ENCODE measurements at regions not wholly inside any gene's neighbourhood (a gene's known extent, or its start where the extent isn't known, plus 50 kb on each side); places are given as distances from the start of the nearest gene placed in this dataset.
A peak's percentile ranks its signal among the peaks of the same experiment; 100 is the strongest.

DNA sequence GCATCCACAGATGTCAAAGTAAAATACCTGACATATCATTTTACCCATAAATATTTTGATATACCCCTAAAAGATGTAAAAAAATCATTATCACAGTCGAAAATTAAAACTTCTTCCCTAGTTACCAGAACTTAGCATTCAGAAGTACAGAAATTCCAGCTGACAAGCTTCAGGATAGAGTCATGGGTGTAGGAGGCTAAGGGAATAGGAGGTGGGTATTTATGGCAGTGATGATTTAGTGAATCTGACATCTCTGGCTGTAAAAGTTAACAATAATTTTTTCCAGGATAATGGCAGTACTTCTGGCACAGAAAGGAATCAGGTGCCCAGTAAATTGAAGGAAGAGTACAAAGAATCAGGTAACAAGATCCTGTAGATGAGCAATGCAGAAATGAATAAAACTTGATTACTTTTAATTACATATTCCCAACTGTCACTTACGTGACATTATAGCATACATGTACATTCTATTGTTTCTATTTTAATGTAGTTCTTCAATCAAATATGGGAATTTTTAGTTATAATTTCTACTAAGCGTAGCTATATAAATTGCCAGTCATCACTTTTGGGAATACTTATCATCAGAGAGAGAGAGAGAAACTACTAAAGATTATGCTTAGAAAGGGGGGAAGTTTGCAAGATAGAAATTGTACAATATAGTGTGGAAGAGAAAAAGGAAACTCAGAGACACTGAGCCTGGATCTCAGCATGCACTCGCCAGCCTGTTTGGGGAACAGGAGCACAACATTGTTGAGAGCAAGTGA lies 143.4 kb downstream of the TMEM144 start (continued):
- TF ChIP-seq C11orf30 (IDR thresholded peaks at IDR 0.05; ENCODE audit: low read depth) (peak; percentile 59), TBP (optimal IDR thresholded peaks at IDR 0.05; ENCODE audit: low read depth, low read length) (no peak)

DNA sequence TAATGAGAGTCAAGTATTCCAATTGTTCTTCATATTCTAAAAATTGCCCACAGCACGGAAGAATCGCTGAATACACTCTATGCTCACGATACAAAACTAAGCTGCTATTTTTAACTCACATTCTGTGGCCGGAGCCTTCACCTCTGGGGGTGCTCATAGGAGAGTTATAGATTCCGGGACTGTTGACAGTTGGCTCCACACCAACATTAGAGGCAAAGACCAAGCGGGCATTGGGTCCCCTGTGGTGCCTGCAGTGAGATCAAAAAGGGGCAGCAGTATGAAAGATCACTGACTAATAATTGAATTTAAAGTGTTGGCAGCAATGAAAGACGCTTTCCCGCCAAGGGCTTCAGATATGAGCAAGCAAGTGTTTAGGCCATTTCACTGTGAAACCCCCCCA lies 146.0 kb downstream of the TMEM144 start:
- intact Hi-C loops (cut with micrococcal nuclease) (no loop called here), in situ Hi-C loops (cut with MboI) (no loop called here)
- DNase-seq (ENCODE audit: extremely low read depth in 1 of 4, low spot score in 3 of 4) (no peak), ATAC-seq (no peak), FAIRE-seq (no peak)
- Histone ChIP-seq H2AFZ (ENCODE audit: low read depth, low read length) (0 out of 2 replicates have a peak overlapping the region, but pooled peaks have one; percentile 19), H4K20me1 (replicated peaks; ENCODE audit: control insufficient read depth, insufficient read depth, low read length) (no peaks in the 10 kb centered on the region), H3K27ac (ENCODE audit: extremely low read depth, low read depth, low read length) (no peak overlapping the region), H3K4me1 (replicated peaks in 1 of 2; ENCODE audit: control insufficient read depth in 2 of 2, insufficient read depth in 2 of 2, low read length in 2 of 2) (no peaks in the 10 kb centered on the region), H3K36me3 (ENCODE audit: control insufficient read depth, insufficient read depth, low read length) (no peaks in the 10 kb centered on the region), H3K4me2 (ENCODE audit: insufficient read depth, low read length) (no peak overlapping the region), H3K9me3 (replicated peaks; ENCODE audit: control insufficient read depth, insufficient read depth, low read depth, low read length) (no peaks in the 10 kb centered on the region), H3K9me1 (ENCODE audit: control insufficient read depth, insufficient read depth, low read length) (no peaks in the 10 kb centered on the region), H3K9ac (ENCODE audit: insufficient read depth in 1 of 2, low read depth in 2 of 2, low read length in 2 of 2) (no peak overlapping the region), H3K79me2 (ENCODE audit: control insufficient read depth, insufficient read depth, low read length) (no peaks in the 10 kb centered on the region), H3K27me3 (ENCODE audit: control insufficient read depth in 2 of 2, insufficient read depth in 2 of 2, low read length in 2 of 2) (no peaks in the 10 kb centered on the region), H3K4me3 (no peak overlapping the region)
- TF ChIP-seq ZNF3 (CRISPR knock-in tag; IDR thresholded peaks at IDR 0.05) = no peak
- no peak for TF ChIP-seq HDAC2 (IDR thresholded peaks at IDR 0.05)
- TF ChIP-seq, protein P1, sequence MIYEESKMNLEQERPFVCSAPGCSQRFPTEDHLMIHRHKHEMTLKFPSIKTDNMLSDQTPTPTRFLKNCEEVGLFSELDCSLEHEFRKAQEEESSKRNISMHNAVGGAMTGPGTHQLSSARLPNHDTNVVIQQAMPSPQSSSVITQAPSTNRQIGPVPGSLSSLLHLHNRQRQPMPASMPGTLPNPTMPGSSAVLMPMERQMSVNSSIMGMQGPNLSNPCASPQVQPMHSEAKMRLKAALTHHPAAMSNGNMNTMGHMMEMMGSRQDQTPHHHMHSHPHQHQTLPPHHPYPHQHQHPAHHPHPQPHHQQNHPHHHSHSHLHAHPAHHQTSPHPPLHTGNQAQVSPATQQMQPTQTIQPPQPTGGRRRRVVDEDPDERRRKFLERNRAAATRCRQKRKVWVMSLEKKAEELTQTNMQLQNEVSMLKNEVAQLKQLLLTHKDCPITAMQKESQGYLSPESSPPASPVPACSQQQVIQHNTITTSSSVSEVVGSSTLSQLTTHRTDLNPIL (CRISPR knock-in tag; IDR thresholded peaks at IDR 0.05) = no peak
- TF ChIP-seq ADNP (tag; IDR thresholded peaks at IDR 0.05) = no peak
- ChIA-PET POLR2A (no interaction called here), CTCF (ENCODE audit: low intra/inter-chr PET ratio) (no interaction called here)
- BruUV-seq (replicated peaks) = no TSS peak
- WGBS (ENCODE audit: insufficient coverage, low coverage, missing lambda C conversion rate) = 3% methylated on average over 8 of the region's 8 CpGs
